Activated CD4-positive, alpha-beta T cell treated with anti-CD3 and anti-CD28 coated beads for 1 hour (primary cell): ENCODE measurements at regions not wholly inside any gene's neighbourhood (a gene's known extent, or its start where the extent isn't known, plus 50 kb on each side); places are given as distances from the start of the nearest gene placed in this dataset.

Experiments
- DNase-seq: peaks from one replicate; pipeline ENCODE4 v3.0.0-alpha.2; 2020

GRCh38 chr3:72214066-72214951 is 429.4 kb upstream of the PROK2 start:
- DNase-seq = no peak

GRCh38 chr3:72213296-72214065 is 428.5 kb upstream of the PROK2 start:
- DNase-seq = no peak

- DNase-seq = no peak
Measured at GRCh38 chr3:72212396-72212795, 427.4 kb upstream of the PROK2 start.

- no peak for DNase-seq
Measured at GRCh38 chr3:72210261-72210660, 425.3 kb upstream of the PROK2 start.

DNA sequence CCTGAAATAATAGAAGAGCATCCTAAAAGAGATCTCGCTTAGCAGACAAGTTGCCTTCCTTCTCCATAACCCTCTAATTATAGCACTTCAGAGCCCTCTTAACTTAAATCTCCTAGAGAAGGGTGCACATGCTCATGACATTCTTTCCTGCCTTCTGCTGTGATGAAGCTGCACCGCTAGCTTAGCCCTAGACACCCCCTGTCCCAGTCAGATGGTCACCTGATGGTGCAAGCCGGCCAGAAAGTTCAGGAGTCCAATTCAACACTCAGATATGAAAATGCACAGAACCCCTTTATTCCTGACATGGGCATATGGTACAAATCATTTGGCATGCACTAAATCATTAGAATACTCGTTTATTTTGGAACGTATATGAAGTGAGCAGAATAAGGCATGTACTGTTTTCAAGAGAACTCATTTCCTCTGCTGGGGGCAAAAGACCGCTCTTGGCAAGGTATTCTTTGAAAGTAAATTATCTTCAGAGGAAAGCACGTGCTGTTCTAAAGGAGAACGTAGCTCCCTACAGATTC is 420.4 kb upstream of the PROK2 start:
- DNase-seq = no peak

GRCh38 chr3:72204452-72204851 is 419.5 kb upstream of the PROK2 start:
- no peak for DNase-seq

- no peak for DNase-seq
Measured at GRCh38 chr3:72203613-72204349, 418.8 kb upstream of the PROK2 start.

DNA sequence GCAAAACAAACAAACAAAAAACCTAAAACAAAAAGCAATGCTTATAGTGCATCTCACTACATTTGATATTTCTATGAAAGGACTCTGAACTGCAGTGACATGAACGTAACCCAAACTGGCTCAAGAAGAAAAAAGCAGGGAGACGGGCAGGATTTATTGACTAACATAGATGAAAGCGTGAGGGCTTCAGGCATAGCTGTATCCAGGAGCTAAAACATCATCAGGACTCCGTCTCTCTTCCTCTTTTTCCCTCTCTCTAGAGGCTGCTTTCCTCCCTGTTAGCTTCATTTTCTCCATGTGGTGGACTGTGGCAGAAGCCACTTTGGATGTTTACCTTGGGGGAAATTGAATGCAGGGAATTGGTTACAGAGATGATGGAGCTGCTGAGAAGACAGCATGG is 418.2 kb upstream of the PROK2 start:
- DNase-seq = no peak

- no peak for DNase-seq
Measured at GRCh38 chr3:72200332-72200731, 415.4 kb upstream of the PROK2 start.

DNA sequence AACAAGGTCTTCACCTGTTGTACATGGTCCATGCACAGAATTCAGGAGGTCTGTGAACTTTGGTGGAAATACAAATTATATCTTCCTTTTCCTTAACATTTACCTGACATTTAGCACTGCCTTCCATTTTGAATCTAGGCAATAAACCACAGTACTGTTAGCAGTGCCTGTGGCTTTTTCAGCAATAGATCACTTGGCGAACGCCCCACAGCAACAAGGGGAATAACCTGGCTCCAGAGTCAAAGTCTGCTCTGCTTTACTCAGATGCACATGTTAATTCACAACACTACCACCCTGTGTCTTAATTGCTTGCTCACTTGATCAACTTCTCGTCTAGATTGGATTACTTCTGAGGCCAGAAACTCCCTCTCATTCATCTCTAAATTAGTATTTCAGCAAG is 414.6 kb upstream of the PROK2 start:
- no peak for DNase-seq

DNA sequence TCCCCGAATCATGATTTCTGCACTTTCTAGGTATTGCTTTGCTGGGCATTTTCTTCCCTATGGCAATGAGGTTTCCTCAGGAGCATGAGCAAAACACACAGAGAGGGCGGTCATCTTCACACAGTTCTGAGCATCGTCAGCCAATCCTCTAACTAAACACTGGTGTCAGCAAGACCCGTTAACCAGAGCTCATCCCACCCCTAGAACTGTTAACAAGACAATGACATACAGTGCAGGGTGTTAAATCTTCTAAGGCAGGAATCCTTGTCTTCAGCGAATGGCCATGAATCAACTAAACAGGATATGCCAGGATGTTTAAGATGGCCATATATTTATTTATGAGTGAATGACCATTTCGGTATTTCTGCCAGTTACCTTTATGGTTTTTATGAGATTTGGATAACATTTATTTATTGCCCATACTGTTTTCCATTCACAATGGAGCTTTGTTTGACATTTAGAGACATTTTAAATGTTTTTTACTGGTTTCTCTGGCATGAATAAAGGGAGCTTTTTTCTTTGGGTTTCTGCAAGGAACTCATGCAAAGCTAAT is 411.5 kb upstream of the PROK2 start:
- no peak for DNase-seq

DNA sequence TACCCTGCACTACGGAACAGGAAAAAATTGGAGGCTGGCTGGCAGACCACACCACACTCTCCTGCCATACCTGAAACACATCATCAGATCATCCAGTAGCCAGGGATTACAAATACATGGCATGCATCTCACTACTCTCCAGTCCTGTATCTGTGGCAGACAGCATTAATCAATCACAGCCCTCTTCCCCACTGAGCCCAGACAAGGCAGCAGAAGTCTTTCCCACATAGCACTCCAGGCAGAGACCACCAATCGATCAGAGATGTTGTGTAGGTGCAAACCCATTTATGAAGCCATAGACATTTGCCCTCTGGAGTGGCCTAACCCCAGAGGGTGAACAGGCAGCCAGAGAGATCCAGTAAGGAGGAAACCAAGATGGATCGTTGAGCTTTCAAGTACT is 410.9 kb upstream of the PROK2 start:
- DNase-seq = no peak

GRCh38 chr3:72194458-72194857 is 409.5 kb upstream of the PROK2 start:
- no peak for DNase-seq

DNA sequence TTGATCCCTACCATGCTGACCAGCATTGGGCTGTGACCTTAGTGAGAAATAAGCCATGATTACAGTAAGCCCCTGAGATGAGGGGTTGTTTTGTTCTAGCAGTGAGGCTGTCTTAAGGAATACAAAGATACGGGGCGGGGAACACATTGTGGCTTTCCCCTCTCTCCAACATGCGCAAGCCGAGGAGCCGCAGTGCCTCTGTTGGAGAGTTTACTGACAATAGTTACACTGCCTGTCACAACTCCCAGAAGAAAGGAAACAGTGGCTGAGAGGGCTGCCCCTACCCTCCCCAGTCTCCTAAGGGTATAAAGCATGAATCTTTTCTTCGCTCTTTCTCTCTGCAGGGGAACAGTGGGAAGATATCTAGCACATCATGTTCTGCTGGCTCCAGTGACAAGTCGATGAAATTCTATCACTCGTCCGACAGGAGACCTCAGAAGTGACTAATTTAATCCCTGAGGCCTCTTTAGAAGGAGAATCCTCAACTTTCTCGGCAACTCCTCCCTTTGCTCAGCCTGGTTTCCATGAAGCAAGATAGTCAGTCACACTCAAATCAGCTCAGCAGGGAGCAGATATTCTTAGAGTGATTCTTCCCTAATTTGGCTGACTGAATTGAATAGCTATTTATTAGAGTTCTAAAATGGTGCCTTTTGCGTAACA is 409.0 kb upstream of the PROK2 start:
- no peak for DNase-seq

DNA sequence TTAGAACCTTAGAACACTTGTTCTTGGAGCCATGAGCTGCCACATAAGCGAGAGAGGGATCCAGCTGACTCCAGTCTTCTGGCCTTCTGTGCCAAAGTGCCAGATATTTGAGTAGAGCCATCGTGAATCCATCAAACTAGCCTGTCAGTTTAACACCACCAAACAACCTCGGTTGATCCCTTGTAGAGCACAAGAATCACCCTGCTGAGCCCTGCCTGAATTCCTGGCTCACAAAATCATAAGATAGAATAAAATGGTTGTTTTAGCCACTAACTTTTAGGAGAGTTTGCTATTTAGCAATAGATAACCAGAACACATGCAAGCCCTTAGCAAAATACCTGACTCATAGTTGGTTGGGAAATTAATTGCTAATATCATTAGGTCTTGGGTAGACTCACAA is 407.6 kb upstream of the PROK2 start:
- DNase-seq = no peak

- DNase-seq = no peak
Measured at GRCh38 chr3:72191209-72191960, 406.4 kb upstream of the PROK2 start.

DNA sequence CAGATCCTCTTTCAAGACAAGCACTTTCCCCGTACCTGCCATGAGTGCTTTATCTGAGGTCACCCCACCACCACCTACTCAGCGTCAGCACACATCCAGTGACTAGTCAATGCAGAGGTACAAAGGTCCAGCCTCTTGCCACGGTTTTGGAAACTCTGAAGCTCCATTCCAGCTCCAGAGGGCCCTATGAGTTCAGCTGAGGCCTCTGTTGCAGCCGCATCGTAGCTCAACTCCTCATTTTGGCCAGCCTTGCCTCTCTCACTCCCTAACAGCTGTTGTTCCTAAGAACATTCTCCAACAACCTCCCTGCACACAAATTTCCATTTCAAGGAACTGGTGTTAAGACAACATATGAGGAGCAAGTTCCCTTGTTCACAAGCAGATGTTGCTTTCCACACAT is 405.1 kb upstream of the PROK2 start:
- no peak for DNase-seq

DNA sequence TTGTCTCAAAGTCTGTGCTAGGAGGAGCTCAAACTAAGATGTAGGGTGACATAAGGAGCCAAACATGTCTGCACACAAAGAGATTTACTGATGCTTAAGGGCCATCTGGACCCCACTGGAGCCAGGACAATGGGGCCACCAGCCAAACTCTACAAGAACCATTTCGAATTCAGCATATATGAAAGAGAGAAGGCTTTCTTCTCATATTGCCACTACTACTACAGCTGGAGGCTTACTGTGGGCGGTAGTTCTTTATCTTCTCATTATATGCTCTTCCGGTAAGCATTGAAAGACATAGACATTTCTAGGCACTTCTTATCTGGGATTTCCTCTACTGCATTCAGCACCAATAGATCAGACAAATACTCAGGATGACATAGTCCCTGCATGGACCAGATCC is 404.4 kb upstream of the PROK2 start:
- DNase-seq = no peak

GRCh38 chr3:72188536-72188935 is 403.6 kb upstream of the PROK2 start:
- DNase-seq = no peak

DNA sequence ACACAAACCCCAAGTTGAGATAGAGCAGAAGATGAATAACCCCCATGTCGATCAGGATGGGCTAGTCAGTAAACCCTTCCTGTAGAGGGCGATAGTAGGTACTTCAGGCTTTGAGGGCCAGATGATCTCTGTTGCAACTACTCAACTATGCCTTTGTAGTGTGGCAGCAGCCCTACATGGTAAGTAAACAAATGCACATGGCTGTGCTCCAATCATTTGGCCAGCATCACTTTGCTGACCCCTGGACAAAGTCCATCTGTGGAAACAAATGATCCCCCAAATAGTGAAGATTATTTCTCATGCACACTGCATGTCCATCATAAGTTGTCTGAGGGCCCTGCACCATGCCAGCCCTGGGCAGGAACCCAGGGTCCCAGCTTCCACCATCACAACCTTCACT is 402.2 kb upstream of the PROK2 start:
- no peak for DNase-seq

GRCh38 chr3:72186400-72186855 is 401.5 kb upstream of the PROK2 start:
- DNase-seq = no peak
